ENCODE measurements at regions not wholly inside any gene's neighbourhood (a gene's known extent, or its start where the extent isn't known, plus 50 kb on each side); places are given as distances from the start of the nearest gene placed in this dataset.

- TF ChIP-seq CTCF (conservative IDR thresholded peaks at IDR 0.05) (no peak), ZFX (IDR thresholded peaks at IDR 0.05) (no peak)
These were observed 121.9 kb upstream of the RPS6KA3 start for GRCh38 chrX:20388594-20388993.
